HG03039 (cell line): ENCODE measurements at regions not wholly inside any gene's neighbourhood (a gene's known extent, or its start where the extent isn't known, plus 50 kb on each side); places are given as distances from the start of the nearest gene placed in this dataset.

Experiments used
- ATAC-seq: cut with Tn5 transposase; IDR thresholded peaks from one replicate; pipeline ENCODE4 v1.9.1; 2021; ENCODE audit warnings: mild to moderate bottlenecking, moderate library complexity; ENCODE audit not compliant: unreplicated experiment

GRCh38 chr2:8277921-8278571 is 403.8 kb upstream of the ID2 start:
- no peak for ATAC-seq

- no peak for ATAC-seq
Observed at GRCh38 chr2:8278709-8279354, 403.0 kb upstream of the ID2 start.

- no peak for ATAC-seq
Observed at GRCh38 chr2:8279506-8279905, 402.4 kb upstream of the ID2 start.

GRCh38 chr2:8281234-8281633 is 400.6 kb upstream of the ID2 start:
- ATAC-seq: no peak

- ATAC-seq: no peak
Observed at GRCh38 chr2:8281950-8282857, 399.7 kb upstream of the ID2 start.

GRCh38 chr2:8282858-8283252 is 399.0 kb upstream of the ID2 start:
- ATAC-seq: no peak

- ATAC-seq: no peak
Observed at GRCh38 chr2:8285081-8285480, 396.8 kb upstream of the ID2 start.

GRCh38 chr2:8285898-8286297 is 396.0 kb upstream of the ID2 start:
- ATAC-seq: no peak

GRCh38 chr2:8288206-8288605 is 393.6 kb upstream of the ID2 start:
- no peak for ATAC-seq

GRCh38 chr2:8289111-8289510 is 392.7 kb upstream of the ID2 start:
- ATAC-seq: no peak

GRCh38 chr2:8290771-8291352 is 391.0 kb upstream of the ID2 start:
- ATAC-seq: no peak

GRCh38 chr2:8296306-8296705 is 385.6 kb upstream of the ID2 start:
- no peak for ATAC-seq

GRCh38 chr2:8297376-8298231 is 384.3 kb upstream of the ID2 start:
- ATAC-seq: no peak

GRCh38 chr2:8298783-8299182 is 383.1 kb upstream of the ID2 start:
- no peak for ATAC-seq

- ATAC-seq: no peak
Observed at GRCh38 chr2:8300216-8300615, 381.6 kb upstream of the ID2 start.

GRCh38 chr2:8300905-8301304 is 381.0 kb upstream of the ID2 start:
- no peak for ATAC-seq

GRCh38 chr2:8303322-8303832 is 378.5 kb upstream of the ID2 start:
- peak; percentile 59 for ATAC-seq

- no peak for ATAC-seq
Observed at GRCh38 chr2:8304821-8305766, 376.8 kb upstream of the ID2 start.
